ENCODE measurements at regions not wholly inside any gene's neighbourhood (a gene's known extent, or its start where the extent isn't known, plus 50 kb on each side); places are given as distances from the start of the nearest gene placed in this dataset.

DNA sequence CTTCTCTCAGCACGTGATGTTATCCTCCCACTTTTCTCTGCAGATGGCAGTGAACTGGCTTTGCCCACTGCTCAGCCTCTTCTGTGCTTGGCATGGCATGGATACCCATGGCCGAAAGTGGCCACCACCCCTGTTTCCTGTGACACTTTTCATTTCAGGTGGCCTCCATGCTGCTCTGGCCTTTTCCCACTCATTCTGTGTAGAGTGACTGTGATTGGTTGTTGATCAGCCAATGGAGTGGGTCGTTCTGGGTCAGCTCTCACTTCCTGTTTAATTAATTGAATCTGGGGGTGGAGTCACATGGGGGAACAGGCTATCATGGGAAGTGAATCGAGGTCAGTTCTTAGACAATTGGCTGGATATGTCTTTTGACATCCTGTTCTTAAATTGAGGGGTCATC is 350.1 kb upstream of the EEF2KMT start:
- TF ChIP-seq, protein P1, sequence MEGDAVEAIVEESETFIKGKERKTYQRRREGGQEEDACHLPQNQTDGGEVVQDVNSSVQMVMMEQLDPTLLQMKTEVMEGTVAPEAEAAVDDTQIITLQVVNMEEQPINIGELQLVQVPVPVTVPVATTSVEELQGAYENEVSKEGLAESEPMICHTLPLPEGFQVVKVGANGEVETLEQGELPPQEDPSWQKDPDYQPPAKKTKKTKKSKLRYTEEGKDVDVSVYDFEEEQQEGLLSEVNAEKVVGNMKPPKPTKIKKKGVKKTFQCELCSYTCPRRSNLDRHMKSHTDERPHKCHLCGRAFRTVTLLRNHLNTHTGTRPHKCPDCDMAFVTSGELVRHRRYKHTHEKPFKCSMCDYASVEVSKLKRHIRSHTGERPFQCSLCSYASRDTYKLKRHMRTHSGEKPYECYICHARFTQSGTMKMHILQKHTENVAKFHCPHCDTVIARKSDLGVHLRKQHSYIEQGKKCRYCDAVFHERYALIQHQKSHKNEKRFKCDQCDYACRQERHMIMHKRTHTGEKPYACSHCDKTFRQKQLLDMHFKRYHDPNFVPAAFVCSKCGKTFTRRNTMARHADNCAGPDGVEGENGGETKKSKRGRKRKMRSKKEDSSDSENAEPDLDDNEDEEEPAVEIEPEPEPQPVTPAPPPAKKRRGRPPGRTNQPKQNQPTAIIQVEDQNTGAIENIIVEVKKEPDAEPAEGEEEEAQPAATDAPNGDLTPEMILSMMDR (IDR thresholded peaks at IDR 0.05; ENCODE audit: low read depth, low read length, poor library complexity, severe bottlenecking): no peak
- TF ChIP-seq EZH2phosphoT487 (IDR thresholded peaks at IDR 0.05; ENCODE audit: borderline replicate concordance, low read length): no peak
